Nephron (organoid): ENCODE measurements at regions not wholly inside any gene's neighbourhood (a gene's known extent, or its start where the extent isn't known, plus 50 kb on each side); places are given as distances from the start of the nearest gene placed in this dataset.

Experiments used
- H3K27ac Mint-ChIP-seq, 3 experiments: 2 replicates each; pipeline ENCODE4 v1.8.0; 2020; ENCODE audit warnings: mixed read lengths in 3 of 3, mild to moderate bottlenecking in 2 of 3, moderate library complexity in 1 of 3
- H3K27me3 Mint-ChIP-seq: 2 replicates; pipeline ENCODE4 v1.8.0; 2021; ENCODE audit warnings: low read depth, mild to moderate bottlenecking, moderate library complexity, mixed read lengths
- H3K36me3 Mint-ChIP-seq: 2 replicates; pipeline ENCODE4 v1.8.0; 2020; ENCODE audit warnings: low read depth, mixed read lengths
- H3K4me1 Mint-ChIP-seq: 2 replicates; pipeline ENCODE4 v1.8.0; 2020; ENCODE audit warnings: mixed read lengths
- H3K4me3 Mint-ChIP-seq, 3 experiments: 2 replicates each; pipeline ENCODE4 v1.8.0; 2020; ENCODE audit warnings: mild to moderate bottlenecking in 3 of 3, mixed read lengths in 3 of 3, moderate library complexity in 2 of 3
- H3K9me3 Mint-ChIP-seq: 2 replicates; pipeline ENCODE4 v1.8.0; 2020; ENCODE audit warnings: mixed read lengths
- CTCF ChIP-seq, 3 experiments: fragments of 200-600 bp; sonication (generic); IDR thresholded peaks; one replicate each; pipeline ENCODE4 v1.5.0; 2021; ENCODE audit warnings: antibody characterized with exemption in 3 of 3; ENCODE audit not compliant: unreplicated experiment in 3 of 3

- H3K4me1 Mint-ChIP-seq: no peaks in the 10 kb centered on the region
- no peak for TF ChIP-seq CTCF (IDR thresholded peaks at IDR 0.05; ENCODE audit: unreplicated experiment in 3 of 3)
- H3K27me3 Mint-ChIP-seq: no peaks in the 10 kb centered on the region
These were observed 326.3 kb downstream of the CDH7 start for GRCh38 chr18:66077066-66077465.

GRCh38 chr18:66066191-66066590, 315.4 kb downstream of the CDH7 start:
- TF ChIP-seq CTCF (IDR thresholded peaks at IDR 0.05; ENCODE audit: unreplicated experiment in 3 of 3): no peak
- Mint-ChIP-seq H3K36me3 (peaks cover 3% of the 10 kb centered on the region), H3K27ac (no peak overlapping the region), H3K27me3 (peaks cover 3% of the 10 kb centered on the region), H3K4me1 (no peaks in the 10 kb centered on the region), H3K9me3 (peaks cover 3% of the 10 kb centered on the region), H3K4me3 (no peak overlapping the region)

More at GRCh38 chr18:66077066-66077465, 326.3 kb downstream of the CDH7 start:
- peaks cover 9% of the 10 kb centered on the region for H3K9me3 Mint-ChIP-seq
- H3K36me3 Mint-ChIP-seq: no peaks in the 10 kb centered on the region
- no peak overlapping the region for H3K4me3 Mint-ChIP-seq
- no peak overlapping the region for H3K27ac Mint-ChIP-seq

GRCh38 chr18:66048406-66048805, 297.6 kb downstream of the CDH7 start:
- Mint-ChIP-seq H3K9me3 (no peaks in the 10 kb centered on the region), H3K4me1 (peaks cover 7% of the 10 kb centered on the region)

GRCh38 chr18:66046032-66046602, 295.3 kb downstream of the CDH7 start:
- no peaks in the 10 kb centered on the region for H3K36me3 Mint-ChIP-seq
- H3K4me3 Mint-ChIP-seq: no peak overlapping the region
- H3K9me3 Mint-ChIP-seq: peaks cover 2% of the 10 kb centered on the region
- TF ChIP-seq CTCF (IDR thresholded peaks at IDR 0.05; ENCODE audit: unreplicated experiment in 3 of 3): no peak
- H3K27ac Mint-ChIP-seq: no peak overlapping the region
- no peaks in the 10 kb centered on the region for H3K27me3 Mint-ChIP-seq
- peaks cover 7% of the 10 kb centered on the region for H3K4me1 Mint-ChIP-seq

More at GRCh38 chr18:66048406-66048805, 297.6 kb downstream of the CDH7 start:
- H3K36me3 Mint-ChIP-seq: no peaks in the 10 kb centered on the region
- H3K27ac Mint-ChIP-seq: peak overlapping the region in 2 of 3 experiments; percentile 3 to 11
- H3K4me3 Mint-ChIP-seq: no peak overlapping the region
- no peaks in the 10 kb centered on the region for H3K27me3 Mint-ChIP-seq
- TF ChIP-seq CTCF (IDR thresholded peaks at IDR 0.05; ENCODE audit: unreplicated experiment in 3 of 3): no peak

- no peaks in the 10 kb centered on the region for H3K36me3 Mint-ChIP-seq
- no peak overlapping the region for H3K4me3 Mint-ChIP-seq
- H3K27ac Mint-ChIP-seq: no peak overlapping the region
- no peak for TF ChIP-seq CTCF (IDR thresholded peaks at IDR 0.05; ENCODE audit: unreplicated experiment in 3 of 3)
- H3K9me3 Mint-ChIP-seq: peaks cover 7% of the 10 kb centered on the region
- no peaks in the 10 kb centered on the region for H3K27me3 Mint-ChIP-seq
- H3K4me1 Mint-ChIP-seq: no peaks in the 10 kb centered on the region
These were observed 292.2 kb downstream of the CDH7 start for GRCh38 chr18:66043009-66043408.

- Mint-ChIP-seq H3K4me3 (no peak overlapping the region), H3K4me1 (no peaks in the 10 kb centered on the region), H3K27ac (no peak overlapping the region), H3K9me3 (no peaks in the 10 kb centered on the region), H3K36me3 (no peaks in the 10 kb centered on the region), H3K27me3 (no peaks in the 10 kb centered on the region)
- no peak for TF ChIP-seq CTCF (IDR thresholded peaks at IDR 0.05; ENCODE audit: unreplicated experiment in 3 of 3)
These were observed 263.2 kb downstream of the CDH7 start for GRCh38 chr18:66013969-66014368.
